ENCODE measurements at regions not wholly inside any gene's neighbourhood (a gene's known extent, or its start where the extent isn't known, plus 50 kb on each side); places are given as distances from the start of the nearest gene placed in this dataset.
"Not testable (repeated sequence)": the region's sequence is repeated elsewhere in the genome, so short reads cannot be mapped to it uniquely, and the experiment has no call there.

- H3K18ac ChIP-seq (ENCODE audit: low read depth in 1 of 2, low read length in 2 of 2); H3K9me3 ChIP-seq (ENCODE audit: control insufficient read depth, low read length); H3K4me3 ChIP-seq (ENCODE audit: insufficient read depth in 1 of 2, low read depth in 1 of 2, low read length in 2 of 2); H3K4ac ChIP-seq (ENCODE audit: low read depth in 1 of 2, low read length in 2 of 2); H3K4me2 ChIP-seq (ENCODE audit: low read length, poor library complexity, severe bottlenecking); H2AK5ac ChIP-seq (ENCODE audit: low read length, severe bottlenecking); H3K27me3 ChIP-seq (ENCODE audit: control insufficient read depth in 1 of 2, insufficient read depth in 1 of 2, low read length in 2 of 2); H3K79me1 ChIP-seq (replicated peaks; ENCODE audit: low read length, poor library complexity, severe bottlenecking); H3K9ac ChIP-seq (ENCODE audit: low read length); H2BK120ac ChIP-seq (ENCODE audit: low read depth, low read length); H3K4me1 ChIP-seq (ENCODE audit: control insufficient read depth, insufficient read depth, low read depth, low read length); H2BK15ac ChIP-seq (ENCODE audit: low read depth, poor library complexity, severe bottlenecking); H3K27ac ChIP-seq (ENCODE audit: low read length, poor library complexity, severe bottlenecking); H2AFZ ChIP-seq (ENCODE audit: low read depth, low read length); H3K14ac ChIP-seq (ENCODE audit: low read length in 2 of 2); H4K91ac ChIP-seq (ENCODE audit: low read length); H3K36me3 ChIP-seq (ENCODE audit: control insufficient read depth in 1 of 2, insufficient read depth in 2 of 2, low read depth in 1 of 2, low read length in 2 of 2); H2BK5ac ChIP-seq (ENCODE audit: low read depth, low read length, poor library complexity, severe bottlenecking); H2BK12ac ChIP-seq (ENCODE audit: low read length in 2 of 2); DNase-seq; H3K23ac ChIP-seq (ENCODE audit: low read length in 2 of 2); H4K8ac ChIP-seq (ENCODE audit: low read length): not testable (repeated sequence)
- WGBS, result 61% methylated on average over 15 of the region's 15 CpGs
These were observed 250.7 kb upstream of the CA10 start for GRCh38 chr17:52409222-52409621.

- no peak overlapping the region for H2BK15ac ChIP-seq (ENCODE audit: low read depth, poor library complexity, severe bottlenecking)
- no peak overlapping the region for H3K4me3 ChIP-seq (ENCODE audit: insufficient read depth in 1 of 2, low read depth in 1 of 2, low read length in 2 of 2)
- no peak overlapping the region for H3K14ac ChIP-seq (ENCODE audit: low read length in 2 of 2)
- no peak overlapping the region for H3K9ac ChIP-seq (ENCODE audit: low read length)
- no peaks in the 10 kb centered on the region for H3K36me3 ChIP-seq (ENCODE audit: control insufficient read depth in 1 of 2, insufficient read depth in 2 of 2, low read depth in 1 of 2, low read length in 2 of 2)
- H3K27ac ChIP-seq (ENCODE audit: low read length, poor library complexity, severe bottlenecking), result no peak overlapping the region
- H2BK12ac ChIP-seq (ENCODE audit: low read length in 2 of 2), result no peak overlapping the region
- no peak overlapping the region for H3K23ac ChIP-seq (ENCODE audit: low read length in 2 of 2)
- no peaks in the 10 kb centered on the region for H3K27me3 ChIP-seq (ENCODE audit: control insufficient read depth in 1 of 2, insufficient read depth in 1 of 2, low read length in 2 of 2)
- H2AK5ac ChIP-seq (ENCODE audit: low read length, severe bottlenecking), result no peak overlapping the region
- H4K91ac ChIP-seq (ENCODE audit: low read length), result no peak overlapping the region
- no peaks in the 10 kb centered on the region for H3K9me3 ChIP-seq (ENCODE audit: control insufficient read depth, low read length)
- no peak overlapping the region for H4K8ac ChIP-seq (ENCODE audit: low read length)
- H2BK5ac ChIP-seq (ENCODE audit: low read depth, low read length, poor library complexity, severe bottlenecking), result no peak overlapping the region
- H3K18ac ChIP-seq (ENCODE audit: low read depth in 1 of 2, low read length in 2 of 2), result no peak overlapping the region
- H3K4me1 ChIP-seq (ENCODE audit: control insufficient read depth, insufficient read depth, low read depth, low read length), result no peaks in the 10 kb centered on the region
- no peak overlapping the region for H3K4ac ChIP-seq (ENCODE audit: low read depth in 1 of 2, low read length in 2 of 2)
- H2AFZ ChIP-seq (ENCODE audit: low read depth, low read length), result no peak overlapping the region
- no peak overlapping the region for H3K4me2 ChIP-seq (ENCODE audit: low read length, poor library complexity, severe bottlenecking)
- DNase-seq, result no peak
- H2BK120ac ChIP-seq (ENCODE audit: low read depth, low read length), result no peak overlapping the region
- H3K79me1 ChIP-seq (replicated peaks; ENCODE audit: low read length, poor library complexity, severe bottlenecking), result no peaks in the 10 kb centered on the region
- WGBS, result 80% methylated on average over 3 of the region's 3 CpGs
These were observed 236.8 kb upstream of the CA10 start for GRCh38 chr17:52395308-52395707.

- Histone ChIP-seq H3K4me1 (ENCODE audit: control insufficient read depth, insufficient read depth, low read depth, low read length) (no peaks in the 10 kb centered on the region), H3K36me3 (ENCODE audit: control insufficient read depth in 1 of 2, insufficient read depth in 2 of 2, low read depth in 1 of 2, low read length in 2 of 2) (no peaks in the 10 kb centered on the region), H2AK5ac (ENCODE audit: low read length, severe bottlenecking) (no peak overlapping the region), H2BK5ac (ENCODE audit: low read depth, low read length, poor library complexity, severe bottlenecking) (no peak overlapping the region), H2BK15ac (ENCODE audit: low read depth, poor library complexity, severe bottlenecking) (no peak overlapping the region), H4K91ac (ENCODE audit: low read length) (no peak overlapping the region), H3K9me3 (ENCODE audit: control insufficient read depth, low read length) (no peaks in the 10 kb centered on the region), H2AFZ (ENCODE audit: low read depth, low read length) (no peak overlapping the region), H3K4me3 (ENCODE audit: insufficient read depth in 1 of 2, low read depth in 1 of 2, low read length in 2 of 2) (no peak overlapping the region), H3K18ac (ENCODE audit: low read depth in 1 of 2, low read length in 2 of 2) (no peak overlapping the region), H3K4me2 (ENCODE audit: low read length, poor library complexity, severe bottlenecking) (no peak overlapping the region), H3K14ac (ENCODE audit: low read length in 2 of 2) (no peak overlapping the region), H3K9ac (ENCODE audit: low read length) (no peak overlapping the region), H4K8ac (ENCODE audit: low read length) (no peak overlapping the region), H2BK120ac (ENCODE audit: low read depth, low read length) (no peak overlapping the region), H3K27me3 (ENCODE audit: control insufficient read depth in 1 of 2, insufficient read depth in 1 of 2, low read length in 2 of 2) (no peaks in the 10 kb centered on the region), H3K27ac (ENCODE audit: low read length, poor library complexity, severe bottlenecking) (no peak overlapping the region), H3K4ac (ENCODE audit: low read depth in 1 of 2, low read length in 2 of 2) (no peak overlapping the region), H2BK12ac (ENCODE audit: low read length in 2 of 2) (no peak overlapping the region), H3K23ac (ENCODE audit: low read length in 2 of 2) (no peak overlapping the region), H3K79me1 (replicated peaks; ENCODE audit: low read length, poor library complexity, severe bottlenecking) (no peaks in the 10 kb centered on the region)
- WGBS, result 100% methylated on average over 1 of the region's 1 CpG
- DNase-seq, result no peak
These were observed 231.9 kb upstream of the CA10 start for GRCh38 chr17:52390422-52390821.

- WGBS, result 100% methylated on average over 1 of the region's 4 CpGs
- H3K27me3 ChIP-seq (ENCODE audit: control insufficient read depth in 1 of 2, insufficient read depth in 1 of 2, low read length in 2 of 2), result no peaks in the 10 kb centered on the region
- H3K27ac ChIP-seq (ENCODE audit: low read length, poor library complexity, severe bottlenecking), result no peak overlapping the region
- H2BK15ac ChIP-seq (ENCODE audit: low read depth, poor library complexity, severe bottlenecking), result no peak overlapping the region
- H2BK5ac ChIP-seq (ENCODE audit: low read depth, low read length, poor library complexity, severe bottlenecking), result no peak overlapping the region
- no peak overlapping the region for H3K23ac ChIP-seq (ENCODE audit: low read length in 2 of 2)
- peak overlapping the region; percentile 60 for H3K9ac ChIP-seq (ENCODE audit: low read length)
- H4K91ac ChIP-seq (ENCODE audit: low read length), result no peak overlapping the region
- H3K4me3 ChIP-seq (ENCODE audit: insufficient read depth in 1 of 2, low read depth in 1 of 2, low read length in 2 of 2), result peak overlapping the region in 1 of 2 experiments; percentile 71
- H2BK12ac ChIP-seq (ENCODE audit: low read length in 2 of 2), result no peak overlapping the region
- H2AK5ac ChIP-seq (ENCODE audit: low read length, severe bottlenecking), result no peak overlapping the region
- no peak overlapping the region for H3K14ac ChIP-seq (ENCODE audit: low read length in 2 of 2)
- H3K36me3 ChIP-seq (ENCODE audit: control insufficient read depth in 1 of 2, insufficient read depth in 2 of 2, low read depth in 1 of 2, low read length in 2 of 2), result no peaks in the 10 kb centered on the region
- DNase-seq, result no peak
- no peak overlapping the region for H3K18ac ChIP-seq (ENCODE audit: low read depth in 1 of 2, low read length in 2 of 2)
- H4K8ac ChIP-seq (ENCODE audit: low read length), result no peak overlapping the region
- no peak overlapping the region for H3K4me2 ChIP-seq (ENCODE audit: low read length, poor library complexity, severe bottlenecking)
- H2AFZ ChIP-seq (ENCODE audit: low read depth, low read length), result no peak overlapping the region
- no peaks in the 10 kb centered on the region for H3K9me3 ChIP-seq (ENCODE audit: control insufficient read depth, low read length)
- no peaks in the 10 kb centered on the region for H3K79me1 ChIP-seq (replicated peaks; ENCODE audit: low read length, poor library complexity, severe bottlenecking)
- H2BK120ac ChIP-seq (ENCODE audit: low read depth, low read length), result no peak overlapping the region
- no peaks in the 10 kb centered on the region for H3K4me1 ChIP-seq (ENCODE audit: control insufficient read depth, insufficient read depth, low read depth, low read length)
- no peak overlapping the region for H3K4ac ChIP-seq (ENCODE audit: low read depth in 1 of 2, low read length in 2 of 2)
These were observed 231.1 kb upstream of the CA10 start for GRCh38 chr17:52389632-52390031.

Measured in mesenchymal stem cell (in vitro differentiated cells and primary cell).